GM23338 (cell line): ENCODE measurements at regions not wholly inside any gene's neighbourhood (a gene's known extent, or its start where the extent isn't known, plus 50 kb on each side); places are given as distances from the start of the nearest gene placed in this dataset.
A peak's percentile ranks its signal among the peaks of the same experiment; 100 is the strongest.

Experiments
- ATAC-seq: fragments of 200-7000 bp; cut with Tn5 transposase; 3 replicates; pipeline ENCODE4 v1.9.1; 2020
- DNase-seq: peaks from one replicate; pipeline ENCODE4 v3.0.0-alpha.2; 2015; ENCODE audit warnings: low spot score
- H2AFZ ChIP-seq: fragments of 200-600 bp; sonication (generic); 2 replicates; pipeline ENCODE4 v1.8.0; 2016; ENCODE audit warnings: antibody characterized with exemption, mild to moderate bottlenecking, moderate library complexity
- H3F3A ChIP-seq: fragments of 200-600 bp; sonication (generic); replicated peaks from 2 replicates; pipeline ENCODE4 v1.8.0; 2017; ENCODE audit warnings: antibody characterized with exemption, mixed run types, low read depth
- H3K27ac ChIP-seq: fragments of 200-600 bp; sonication (generic); 2 replicates; pipeline ENCODE4 v1.6.1; 2016; ENCODE audit warnings: low read depth
- H3K27me3 ChIP-seq: fragments of 200-600 bp; sonication (generic); 2 replicates; pipeline ENCODE4 v1.8.0; 2016; ENCODE audit warnings: mild to moderate bottlenecking, mixed run types, moderate library complexity; ENCODE audit not compliant: insufficient read depth
- H3K36me3 ChIP-seq: fragments of 200-600 bp; sonication (generic); 2 replicates; pipeline ENCODE4 v1.8.0; 2016; ENCODE audit warnings: mild to moderate bottlenecking; ENCODE audit not compliant: insufficient read depth
- H3K4me1 ChIP-seq: fragments of 200-600 bp; sonication (generic); 2 replicates; pipeline ENCODE4 v1.8.0; 2016; ENCODE audit warnings: mild to moderate bottlenecking, moderate library complexity; ENCODE audit not compliant: insufficient read depth
- H3K4me2 ChIP-seq: fragments of 200-600 bp; sonication (generic); 2 replicates; pipeline ENCODE4 v1.7.1; 2017; ENCODE audit warnings: mixed run types
- H3K4me3 ChIP-seq: fragments of 200-600 bp; sonication (generic); 2 replicates; pipeline ENCODE4 v1.6.1; 2016; ENCODE audit warnings: mixed run types
- H3K79me2 ChIP-seq: fragments of 200-600 bp; sonication (generic); replicated peaks from 2 replicates; pipeline ENCODE4 v1.8.0; 2017; ENCODE audit warnings: mild to moderate bottlenecking; ENCODE audit not compliant: insufficient read depth
- H3K9me2 ChIP-seq: fragments of 200-600 bp; sonication (generic); 2 replicates; pipeline ENCODE4 v1.8.0; 2017; ENCODE audit not compliant: insufficient read depth
- H4K20me1 ChIP-seq: fragments of 200-600 bp; sonication (generic); replicated peaks from 2 replicates; pipeline ENCODE4 v1.8.0; 2017; ENCODE audit warnings: mild to moderate bottlenecking; ENCODE audit not compliant: insufficient read depth
- H3K27ac Mint-ChIP-seq: 2 replicates; pipeline ENCODE4 v1.8.0; 2020; ENCODE audit warnings: inconsistent platforms, mild to moderate bottlenecking, moderate library complexity, mixed read lengths
- H3K27me3 Mint-ChIP-seq: 3 replicates; pipeline ENCODE4 v1.8.0; 2022; ENCODE audit warnings: low read depth, mild to moderate bottlenecking, moderate library complexity, mixed read lengths, inconsistent platforms; ENCODE audit not compliant: insufficient read depth, poor library complexity
- H3K36me3 Mint-ChIP-seq: 3 replicates; pipeline ENCODE4 v1.8.0; 2021; ENCODE audit warnings: low read depth, mild to moderate bottlenecking, inconsistent platforms, moderate library complexity, mixed read lengths
- H3K4me1 Mint-ChIP-seq: 3 replicates; pipeline ENCODE4 v1.8.0; 2020; ENCODE audit warnings: mild to moderate bottlenecking, inconsistent platforms, mixed read lengths
- H3K4me3 Mint-ChIP-seq: 3 replicates; pipeline ENCODE4 v1.8.0; 2021; ENCODE audit warnings: moderate library complexity, mild to moderate bottlenecking, inconsistent platforms, mixed read lengths
- H3K9me3 Mint-ChIP-seq: 3 replicates; pipeline ENCODE4 v1.8.0; 2020; ENCODE audit warnings: moderate library complexity, mild to moderate bottlenecking, inconsistent platforms, mixed read lengths
- CREB1 ChIP-seq: fragments of 250-450 bp; sonication (Bioruptor Pico); IDR thresholded peaks from 2 replicates; pipeline ENCODE4 v1.5.0; 2020; ENCODE audit warnings: low read depth, mild to moderate bottlenecking, moderate library complexity
- EZH2phosphoT487 ChIP-seq: fragments of 200-600 bp; sonication (generic); IDR thresholded peaks from one replicate; pipeline ENCODE4 v1.8.1; 2018; ENCODE audit warnings: antibody characterized with exemption; ENCODE audit not compliant: unreplicated experiment
- JUNB ChIP-seq: IDR thresholded peaks from one replicate; pipeline ENCODE4 v1.6.1; 2016; ENCODE audit warnings: antibody characterized with exemption; ENCODE audit not compliant: unreplicated experiment
- NANOG ChIP-seq: IDR thresholded peaks from 2 replicates; pipeline ENCODE4 v1.6.1; 2016; ENCODE audit warnings: antibody characterized with exemption, borderline replicate concordance
- POLR2AphosphoS5 ChIP-seq: IDR thresholded peaks from 2 replicates; pipeline ENCODE4 v1.6.1; 2016; ENCODE audit warnings: antibody characterized with exemption, low read depth
- STAT1 ChIP-seq: IDR thresholded peaks from one replicate; pipeline ENCODE4 v1.6.1; 2016; ENCODE audit warnings: antibody characterized with exemption; ENCODE audit not compliant: unreplicated experiment
- ZNF114 ChIP-seq: fragments of 250-450 bp; sonication (Bioruptor Pico); IDR thresholded peaks from 2 replicates; pipeline ENCODE4 v1.5.0; 2020; ENCODE audit warnings: mild to moderate bottlenecking, moderate library complexity
- ZNF331 ChIP-seq: fragments of 250-450 bp; sonication (Bioruptor Pico); IDR thresholded peaks from 2 replicates; pipeline ENCODE4 v1.5.0; 2020; ENCODE audit warnings: low read depth, mild to moderate bottlenecking, moderate library complexity
- TF ChIP-seq, protein P1 (sequence below): IDR thresholded peaks from 2 replicates; pipeline ENCODE4 v1.6.1; 2016; ENCODE audit warnings: antibody characterized with exemption
- TF ChIP-seq, protein P2 (sequence below): fragments of 250-450 bp; sonication (Bioruptor Pico); IDR thresholded peaks from 2 replicates; pipeline ENCODE4 v1.5.0; 2020; ENCODE audit warnings: mild to moderate bottlenecking, moderate library complexity
- TF ChIP-seq, protein P3 (sequence below): IDR thresholded peaks from one replicate; pipeline ENCODE4 v1.6.1; 2018; ENCODE audit warnings: antibody characterized with exemption; ENCODE audit not compliant: unreplicated experiment

DNA sequence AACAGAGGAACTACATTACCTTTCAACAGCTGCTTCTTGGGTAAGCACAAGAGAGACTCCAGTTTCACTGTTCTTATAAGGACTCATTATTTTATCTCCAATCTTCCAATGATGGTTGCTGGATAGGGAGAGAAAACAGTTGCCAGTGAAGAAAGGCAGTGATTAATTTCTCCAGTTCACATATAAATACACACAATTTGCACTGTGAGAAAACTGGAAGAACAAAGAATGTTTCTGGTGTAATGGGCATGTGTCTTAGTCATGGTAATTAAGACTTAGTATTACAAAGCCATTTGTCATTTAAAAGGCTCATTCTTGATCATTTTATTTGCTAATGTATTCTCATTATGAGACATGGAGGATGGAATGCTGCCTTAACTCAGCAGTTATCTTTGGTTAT is 78.0 kb upstream of the FAR2 start:
- ATAC-seq: peak; percentile 49
- Mint-ChIP-seq H3K9me3 (no peaks in the 10 kb centered on the region), H3K27ac (peak overlapping the region; percentile 82), H3K27me3 (no peaks in the 10 kb centered on the region), H3K36me3 (no peaks in the 10 kb centered on the region), H3K4me3 (peak overlapping the region; percentile 16; the same call in 2 of the 3 replicates), H3K4me1 (peaks cover 59% of the 10 kb centered on the region)
- H3K27ac ChIP-seq: peak overlapping the region; percentile 67
- TF ChIP-seq ZNF114 (CRISPR knock-in tag): no peak
- no peak for TF ChIP-seq CREB1
- no peak for TF ChIP-seq EZH2phosphoT487
- TF ChIP-seq, protein P1, sequence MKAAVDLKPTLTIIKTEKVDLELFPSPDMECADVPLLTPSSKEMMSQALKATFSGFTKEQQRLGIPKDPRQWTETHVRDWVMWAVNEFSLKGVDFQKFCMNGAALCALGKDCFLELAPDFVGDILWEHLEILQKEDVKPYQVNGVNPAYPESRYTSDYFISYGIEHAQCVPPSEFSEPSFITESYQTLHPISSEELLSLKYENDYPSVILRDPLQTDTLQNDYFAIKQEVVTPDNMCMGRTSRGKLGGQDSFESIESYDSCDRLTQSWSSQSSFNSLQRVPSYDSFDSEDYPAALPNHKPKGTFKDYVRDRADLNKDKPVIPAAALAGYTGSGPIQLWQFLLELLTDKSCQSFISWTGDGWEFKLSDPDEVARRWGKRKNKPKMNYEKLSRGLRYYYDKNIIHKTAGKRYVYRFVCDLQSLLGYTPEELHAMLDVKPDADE: no peak
- DNase-seq: peak; percentile 30
- no peaks in the 10 kb centered on the region for H4K20me1 ChIP-seq
- H3F3A ChIP-seq: no peaks in the 10 kb centered on the region
- peak overlapping the region; percentile 9 for H3K4me2 ChIP-seq
- H3K9me2 ChIP-seq: no peaks in the 10 kb centered on the region
- H3K36me3 ChIP-seq: no peaks in the 10 kb centered on the region
- H3K4me1 ChIP-seq: peaks cover 36% of the 10 kb centered on the region
- no peaks in the 10 kb centered on the region for H3K27me3 ChIP-seq
- H3K4me3 ChIP-seq: no peak overlapping the region
- no peak overlapping the region for H2AFZ ChIP-seq
- H3K79me2 ChIP-seq: no peaks in the 10 kb centered on the region

DNA sequence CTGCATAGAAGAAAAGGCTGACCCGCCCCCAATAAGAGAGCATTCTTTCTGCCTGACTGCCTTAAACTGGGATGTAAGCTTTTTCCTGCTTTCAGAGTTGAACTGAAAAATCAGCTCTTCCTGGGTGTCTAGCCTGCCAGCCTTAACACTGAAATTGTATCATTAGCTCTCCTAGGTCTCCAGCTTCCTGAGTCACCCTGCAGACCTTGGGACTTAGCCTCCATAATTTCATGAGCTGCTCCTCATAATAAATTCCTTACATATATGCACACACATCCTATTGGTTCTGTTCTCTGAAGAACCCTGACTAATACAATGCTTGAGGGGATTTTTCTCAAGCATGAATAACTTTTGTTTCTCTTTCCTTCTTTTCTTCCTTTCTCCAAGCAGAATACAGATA is 76.4 kb upstream of the FAR2 start:
- Histone ChIP-seq H4K20me1 (no peaks in the 10 kb centered on the region), H2AFZ (no peak overlapping the region), H3K27me3 (no peaks in the 10 kb centered on the region), H3F3A (no peaks in the 10 kb centered on the region), H3K36me3 (no peaks in the 10 kb centered on the region), H3K79me2 (no peaks in the 10 kb centered on the region), H3K4me1 (peaks cover 36% of the 10 kb centered on the region), H3K4me3 (no peak overlapping the region), H3K27ac (0 out of 2 replicates have a peak overlapping the region, but pooled peaks have one; percentile 6), H3K4me2 (0 out of 2 replicates have a peak overlapping the region, but pooled peaks have one; percentile 9), H3K9me2 (no peaks in the 10 kb centered on the region)
- Mint-ChIP-seq H3K9me3 (no peaks in the 10 kb centered on the region), H3K4me3 (no peak overlapping the region), H3K4me1 (peaks cover 57% of the 10 kb centered on the region), H3K27me3 (no peaks in the 10 kb centered on the region), H3K27ac (peak overlapping the region; percentile 62; the same call in 1 of the 2 replicates), H3K36me3 (no peaks in the 10 kb centered on the region)
- DNase-seq (peak; percentile 28), ATAC-seq (peak; percentile 12; the same call in 2 of the 3 replicates)
- TF ChIP-seq POLR2AphosphoS5: no peak
- no peak for TF ChIP-seq ZNF331 (CRISPR knock-in tag)
- no peak for TF ChIP-seq JUNB
- no peak for TF ChIP-seq ZNF114 (CRISPR knock-in tag)
- TF ChIP-seq, protein P2, sequence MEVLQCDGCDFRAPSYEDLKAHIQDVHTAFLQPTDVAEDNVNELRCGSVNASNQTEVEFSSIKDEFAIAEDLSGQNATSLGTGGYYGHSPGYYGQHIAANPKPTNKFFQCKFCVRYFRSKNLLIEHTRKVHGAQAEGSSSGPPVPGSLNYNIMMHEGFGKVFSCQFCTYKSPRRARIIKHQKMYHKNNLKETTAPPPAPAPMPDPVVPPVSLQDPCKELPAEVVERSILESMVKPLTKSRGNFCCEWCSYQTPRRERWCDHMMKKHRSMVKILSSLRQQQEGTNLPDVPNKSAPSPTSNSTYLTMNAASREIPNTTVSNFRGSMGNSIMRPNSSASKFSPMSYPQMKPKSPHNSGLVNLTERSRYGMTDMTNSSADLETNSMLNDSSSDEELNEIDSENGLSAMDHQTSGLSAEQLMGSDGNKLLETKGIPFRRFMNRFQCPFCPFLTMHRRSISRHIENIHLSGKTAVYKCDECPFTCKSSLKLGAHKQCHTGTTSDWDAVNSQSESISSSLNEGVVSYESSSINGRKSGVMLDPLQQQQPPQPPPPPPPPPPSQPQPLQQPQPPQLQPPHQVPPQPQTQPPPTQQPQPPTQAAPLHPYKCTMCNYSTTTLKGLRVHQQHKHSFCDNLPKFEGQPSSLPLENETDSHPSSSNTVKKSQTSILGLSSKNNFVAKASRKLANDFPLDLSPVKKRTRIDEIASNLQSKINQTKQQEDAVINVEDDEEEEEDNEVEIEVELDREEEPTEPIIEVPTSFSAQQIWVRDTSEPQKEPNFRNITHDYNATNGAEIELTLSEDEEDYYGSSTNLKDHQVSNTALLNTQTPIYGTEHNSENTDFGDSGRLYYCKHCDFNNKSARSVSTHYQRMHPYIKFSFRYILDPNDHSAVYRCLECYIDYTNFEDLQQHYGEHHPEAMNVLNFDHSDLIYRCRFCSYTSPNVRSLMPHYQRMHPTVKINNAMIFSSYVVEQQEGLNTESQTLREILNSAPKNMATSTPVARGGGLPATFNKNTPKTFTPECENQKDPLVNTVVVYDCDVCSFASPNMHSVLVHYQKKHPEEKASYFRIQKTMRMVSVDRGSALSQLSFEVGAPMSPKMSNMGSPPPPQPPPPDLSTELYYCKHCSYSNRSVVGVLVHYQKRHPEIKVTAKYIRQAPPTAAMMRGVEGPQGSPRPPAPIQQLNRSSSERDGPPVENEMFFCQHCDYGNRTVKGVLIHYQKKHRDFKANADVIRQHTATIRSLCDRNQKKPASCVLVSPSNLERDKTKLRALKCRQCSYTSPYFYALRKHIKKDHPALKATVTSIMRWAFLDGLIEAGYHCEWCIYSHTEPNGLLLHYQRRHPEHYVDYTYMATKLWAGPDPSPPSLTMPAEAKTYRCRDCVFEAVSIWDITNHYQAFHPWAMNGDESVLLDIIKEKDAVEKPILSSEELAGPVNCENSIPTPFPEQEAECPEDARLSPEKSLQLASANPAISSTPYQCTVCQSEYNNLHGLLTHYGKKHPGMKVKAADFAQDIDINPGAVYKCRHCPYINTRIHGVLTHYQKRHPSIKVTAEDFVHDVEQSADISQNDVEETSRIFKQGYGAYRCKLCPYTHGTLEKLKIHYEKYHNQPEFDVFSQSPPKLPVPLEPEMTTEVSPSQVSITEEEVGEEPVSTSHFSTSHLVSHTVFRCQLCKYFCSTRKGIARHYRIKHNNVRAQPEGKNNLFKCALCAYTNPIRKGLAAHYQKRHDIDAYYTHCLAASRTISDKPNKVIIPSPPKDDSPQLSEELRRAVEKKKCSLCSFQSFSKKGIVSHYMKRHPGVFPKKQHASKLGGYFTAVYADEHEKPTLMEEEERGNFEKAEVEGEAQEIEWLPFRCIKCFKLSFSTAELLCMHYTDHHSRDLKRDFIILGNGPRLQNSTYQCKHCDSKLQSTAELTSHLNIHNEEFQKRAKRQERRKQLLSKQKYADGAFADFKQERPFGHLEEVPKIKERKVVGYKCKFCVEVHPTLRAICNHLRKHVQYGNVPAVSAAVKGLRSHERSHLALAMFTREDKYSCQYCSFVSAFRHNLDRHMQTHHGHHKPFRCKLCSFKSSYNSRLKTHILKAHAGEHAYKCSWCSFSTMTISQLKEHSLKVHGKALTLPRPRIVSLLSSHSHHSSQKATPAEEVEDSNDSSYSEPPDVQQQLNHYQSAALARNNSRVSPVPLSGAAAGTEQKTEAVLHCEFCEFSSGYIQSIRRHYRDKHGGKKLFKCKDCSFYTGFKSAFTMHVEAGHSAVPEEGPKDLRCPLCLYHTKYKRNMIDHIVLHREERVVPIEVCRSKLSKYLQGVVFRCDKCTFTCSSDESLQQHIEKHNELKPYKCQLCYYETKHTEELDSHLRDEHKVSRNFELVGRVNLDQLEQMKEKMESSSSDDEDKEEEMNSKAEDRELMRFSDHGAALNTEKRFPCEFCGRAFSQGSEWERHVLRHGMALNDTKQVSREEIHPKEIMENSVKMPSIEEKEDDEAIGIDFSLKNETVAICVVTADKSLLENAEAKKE: no peak
- TF ChIP-seq, protein P3, sequence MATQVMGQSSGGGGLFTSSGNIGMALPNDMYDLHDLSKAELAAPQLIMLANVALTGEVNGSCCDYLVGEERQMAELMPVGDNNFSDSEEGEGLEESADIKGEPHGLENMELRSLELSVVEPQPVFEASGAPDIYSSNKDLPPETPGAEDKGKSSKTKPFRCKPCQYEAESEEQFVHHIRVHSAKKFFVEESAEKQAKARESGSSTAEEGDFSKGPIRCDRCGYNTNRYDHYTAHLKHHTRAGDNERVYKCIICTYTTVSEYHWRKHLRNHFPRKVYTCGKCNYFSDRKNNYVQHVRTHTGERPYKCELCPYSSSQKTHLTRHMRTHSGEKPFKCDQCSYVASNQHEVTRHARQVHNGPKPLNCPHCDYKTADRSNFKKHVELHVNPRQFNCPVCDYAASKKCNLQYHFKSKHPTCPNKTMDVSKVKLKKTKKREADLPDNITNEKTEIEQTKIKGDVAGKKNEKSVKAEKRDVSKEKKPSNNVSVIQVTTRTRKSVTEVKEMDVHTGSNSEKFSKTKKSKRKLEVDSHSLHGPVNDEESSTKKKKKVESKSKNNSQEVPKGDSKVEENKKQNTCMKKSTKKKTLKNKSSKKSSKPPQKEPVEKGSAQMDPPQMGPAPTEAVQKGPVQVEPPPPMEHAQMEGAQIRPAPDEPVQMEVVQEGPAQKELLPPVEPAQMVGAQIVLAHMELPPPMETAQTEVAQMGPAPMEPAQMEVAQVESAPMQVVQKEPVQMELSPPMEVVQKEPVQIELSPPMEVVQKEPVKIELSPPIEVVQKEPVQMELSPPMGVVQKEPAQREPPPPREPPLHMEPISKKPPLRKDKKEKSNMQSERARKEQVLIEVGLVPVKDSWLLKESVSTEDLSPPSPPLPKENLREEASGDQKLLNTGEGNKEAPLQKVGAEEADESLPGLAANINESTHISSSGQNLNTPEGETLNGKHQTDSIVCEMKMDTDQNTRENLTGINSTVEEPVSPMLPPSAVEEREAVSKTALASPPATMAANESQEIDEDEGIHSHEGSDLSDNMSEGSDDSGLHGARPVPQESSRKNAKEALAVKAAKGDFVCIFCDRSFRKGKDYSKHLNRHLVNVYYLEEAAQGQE: no peak
- no peak for TF ChIP-seq STAT1
- TF ChIP-seq NANOG: no peak
- TF ChIP-seq EZH2phosphoT487: no peak
